ENCODE measurements at regions not wholly inside any gene's neighbourhood (a gene's known extent, or its start where the extent isn't known, plus 50 kb on each side); places are given as distances from the start of the nearest gene placed in this dataset.

DNA sequence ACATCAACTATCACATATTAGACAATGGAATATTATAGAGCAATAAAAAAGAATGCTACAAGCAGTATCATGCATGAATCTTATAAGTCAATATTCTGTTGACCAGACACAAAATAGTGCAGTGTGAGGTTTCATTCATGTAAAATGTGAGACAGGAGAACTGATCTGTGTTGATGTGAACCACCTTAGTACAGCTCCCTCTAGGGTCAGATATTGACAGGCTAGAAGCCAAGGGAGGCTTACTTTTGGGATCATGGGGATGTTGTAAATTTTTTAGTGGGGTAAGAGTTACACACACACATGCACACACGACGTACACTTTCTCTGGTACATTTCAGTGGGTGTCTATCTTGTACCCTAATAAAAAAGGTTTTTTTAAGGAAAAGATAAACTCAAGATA lies 231.6 kb upstream of the FOXK1 start:
- TF ChIP-seq, protein P1, sequence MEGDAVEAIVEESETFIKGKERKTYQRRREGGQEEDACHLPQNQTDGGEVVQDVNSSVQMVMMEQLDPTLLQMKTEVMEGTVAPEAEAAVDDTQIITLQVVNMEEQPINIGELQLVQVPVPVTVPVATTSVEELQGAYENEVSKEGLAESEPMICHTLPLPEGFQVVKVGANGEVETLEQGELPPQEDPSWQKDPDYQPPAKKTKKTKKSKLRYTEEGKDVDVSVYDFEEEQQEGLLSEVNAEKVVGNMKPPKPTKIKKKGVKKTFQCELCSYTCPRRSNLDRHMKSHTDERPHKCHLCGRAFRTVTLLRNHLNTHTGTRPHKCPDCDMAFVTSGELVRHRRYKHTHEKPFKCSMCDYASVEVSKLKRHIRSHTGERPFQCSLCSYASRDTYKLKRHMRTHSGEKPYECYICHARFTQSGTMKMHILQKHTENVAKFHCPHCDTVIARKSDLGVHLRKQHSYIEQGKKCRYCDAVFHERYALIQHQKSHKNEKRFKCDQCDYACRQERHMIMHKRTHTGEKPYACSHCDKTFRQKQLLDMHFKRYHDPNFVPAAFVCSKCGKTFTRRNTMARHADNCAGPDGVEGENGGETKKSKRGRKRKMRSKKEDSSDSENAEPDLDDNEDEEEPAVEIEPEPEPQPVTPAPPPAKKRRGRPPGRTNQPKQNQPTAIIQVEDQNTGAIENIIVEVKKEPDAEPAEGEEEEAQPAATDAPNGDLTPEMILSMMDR (IDR thresholded peaks at IDR 0.05 in 8 of 11, conservative IDR thresholded peaks at IDR 0.05 in 3 of 11): no peak
- TF ChIP-seq POLR2AphosphoS5 (IDR thresholded peaks at IDR 0.05): no peak
- no peak for TF ChIP-seq POLR2A (IDR thresholded peaks at IDR 0.05)
